ENCODE measurements at regions not wholly inside any gene's neighbourhood (a gene's known extent, or its start where the extent isn't known, plus 50 kb on each side); places are given as distances from the start of the nearest gene placed in this dataset.
A peak's percentile ranks its signal among the peaks of the same experiment; 100 is the strongest.

DNA sequence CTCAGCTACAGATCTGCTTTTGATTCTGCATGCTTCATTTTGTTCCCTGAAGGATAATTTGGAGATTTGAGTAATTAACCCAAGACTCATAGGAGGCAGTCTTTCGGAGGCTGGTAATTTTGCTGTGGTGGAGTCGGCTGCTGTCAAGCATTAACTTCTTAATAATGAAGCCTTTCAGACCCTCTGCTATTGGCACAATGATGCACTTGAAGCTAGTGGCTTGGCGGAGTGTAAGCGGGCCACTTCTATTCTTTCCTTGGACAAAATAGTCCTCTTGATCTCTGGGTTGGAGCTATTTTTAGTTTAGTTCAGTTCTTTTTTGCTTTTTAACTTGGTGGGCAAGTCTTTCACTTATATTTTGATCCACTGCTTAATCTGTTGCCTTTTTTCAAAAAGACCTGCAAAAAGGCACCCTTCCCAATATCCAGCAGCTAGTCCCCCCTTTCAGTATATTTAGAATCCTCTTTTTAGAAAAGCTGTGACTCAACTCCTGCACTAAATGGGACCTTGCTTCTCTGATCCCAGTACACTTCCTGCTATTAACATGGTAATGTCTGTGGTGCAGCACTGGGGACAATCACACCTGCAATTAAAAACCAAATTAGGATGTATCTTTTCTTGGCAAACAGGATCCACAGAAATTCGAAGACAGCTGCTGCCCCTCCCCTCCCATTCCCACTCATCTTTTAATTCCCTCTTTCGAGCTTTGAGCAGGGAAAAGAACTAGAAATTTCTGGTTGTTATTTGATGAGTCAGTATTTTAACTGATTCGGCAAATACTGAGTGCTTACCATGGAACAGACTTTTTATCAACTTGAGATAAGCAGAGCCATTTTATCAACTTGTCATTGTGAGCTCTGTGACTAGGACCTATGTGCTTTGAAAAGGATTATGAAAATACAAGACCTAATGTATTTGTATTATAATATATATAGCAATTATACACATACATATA is 169.4 kb upstream of the ANKRD55 start:
- no peak for TF ChIP-seq MXI1 (IDR thresholded peaks at IDR 0.05; ENCODE audit: low read depth, low read length)
- no peak for TF ChIP-seq GABPA (IDR thresholded peaks at IDR 0.05; ENCODE audit: low read depth)
- TF ChIP-seq, protein P1, sequence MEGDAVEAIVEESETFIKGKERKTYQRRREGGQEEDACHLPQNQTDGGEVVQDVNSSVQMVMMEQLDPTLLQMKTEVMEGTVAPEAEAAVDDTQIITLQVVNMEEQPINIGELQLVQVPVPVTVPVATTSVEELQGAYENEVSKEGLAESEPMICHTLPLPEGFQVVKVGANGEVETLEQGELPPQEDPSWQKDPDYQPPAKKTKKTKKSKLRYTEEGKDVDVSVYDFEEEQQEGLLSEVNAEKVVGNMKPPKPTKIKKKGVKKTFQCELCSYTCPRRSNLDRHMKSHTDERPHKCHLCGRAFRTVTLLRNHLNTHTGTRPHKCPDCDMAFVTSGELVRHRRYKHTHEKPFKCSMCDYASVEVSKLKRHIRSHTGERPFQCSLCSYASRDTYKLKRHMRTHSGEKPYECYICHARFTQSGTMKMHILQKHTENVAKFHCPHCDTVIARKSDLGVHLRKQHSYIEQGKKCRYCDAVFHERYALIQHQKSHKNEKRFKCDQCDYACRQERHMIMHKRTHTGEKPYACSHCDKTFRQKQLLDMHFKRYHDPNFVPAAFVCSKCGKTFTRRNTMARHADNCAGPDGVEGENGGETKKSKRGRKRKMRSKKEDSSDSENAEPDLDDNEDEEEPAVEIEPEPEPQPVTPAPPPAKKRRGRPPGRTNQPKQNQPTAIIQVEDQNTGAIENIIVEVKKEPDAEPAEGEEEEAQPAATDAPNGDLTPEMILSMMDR (IDR thresholded peaks at IDR 0.05): no peak
- TF ChIP-seq YY1 (IDR thresholded peaks at IDR 0.05; ENCODE audit: low read depth): no peak
- TF ChIP-seq JUND (IDR thresholded peaks at IDR 0.05): no peak
- no peak for TF ChIP-seq FOXJ3 (CRISPR knock-in tag; IDR thresholded peaks at IDR 0.05)
- no peak; the same call in 1 of the 2 replicates for TF ChIP-seq GATA2 (CRISPR knock-in tag; IDR thresholded peaks at IDR 0.05)
- TF ChIP-seq EZH2phosphoT487 (IDR thresholded peaks at IDR 0.05; ENCODE audit: borderline replicate concordance, low read depth): no peak
- TF ChIP-seq POLR2AphosphoS5 (IDR thresholded peaks at IDR 0.05; ENCODE audit: low read depth, low read length): no peak
- TF ChIP-seq, protein P2, sequence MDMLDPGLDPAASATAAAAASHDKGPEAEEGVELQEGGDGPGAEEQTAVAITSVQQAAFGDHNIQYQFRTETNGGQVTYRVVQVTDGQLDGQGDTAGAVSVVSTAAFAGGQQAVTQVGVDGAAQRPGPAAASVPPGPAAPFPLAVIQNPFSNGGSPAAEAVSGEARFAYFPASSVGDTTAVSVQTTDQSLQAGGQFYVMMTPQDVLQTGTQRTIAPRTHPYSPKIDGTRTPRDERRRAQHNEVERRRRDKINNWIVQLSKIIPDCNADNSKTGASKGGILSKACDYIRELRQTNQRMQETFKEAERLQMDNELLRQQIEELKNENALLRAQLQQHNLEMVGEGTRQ (IDR thresholded peaks at IDR 0.05; ENCODE audit: borderline replicate concordance, low read depth, low read length): no peak
- no peak for TF ChIP-seq SMC3 (IDR thresholded peaks at IDR 0.05; ENCODE audit: low read depth, low read length)
- TF ChIP-seq, protein P3, sequence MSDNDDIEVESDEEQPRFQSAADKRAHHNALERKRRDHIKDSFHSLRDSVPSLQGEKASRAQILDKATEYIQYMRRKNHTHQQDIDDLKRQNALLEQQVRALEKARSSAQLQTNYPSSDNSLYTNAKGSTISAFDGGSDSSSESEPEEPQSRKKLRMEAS (IDR thresholded peaks at IDR 0.05; ENCODE audit: low read depth): no peak
- TF ChIP-seq RAD21 (IDR thresholded peaks at IDR 0.05; ENCODE audit: low read length): no peak
- TF ChIP-seq EP300 (IDR thresholded peaks at IDR 0.05; ENCODE audit: borderline replicate concordance in 1 of 2, low read depth in 1 of 2, low read length in 1 of 2): 0 out of 4 replicates have a peak, but pooled peaks of 1 of the 2 experiments have one; percentile 17
